ENCODE measurements at regions not wholly inside any gene's neighbourhood (a gene's known extent, or its start where the extent isn't known, plus 50 kb on each side); places are given as distances from the start of the nearest gene placed in this dataset.

DNA sequence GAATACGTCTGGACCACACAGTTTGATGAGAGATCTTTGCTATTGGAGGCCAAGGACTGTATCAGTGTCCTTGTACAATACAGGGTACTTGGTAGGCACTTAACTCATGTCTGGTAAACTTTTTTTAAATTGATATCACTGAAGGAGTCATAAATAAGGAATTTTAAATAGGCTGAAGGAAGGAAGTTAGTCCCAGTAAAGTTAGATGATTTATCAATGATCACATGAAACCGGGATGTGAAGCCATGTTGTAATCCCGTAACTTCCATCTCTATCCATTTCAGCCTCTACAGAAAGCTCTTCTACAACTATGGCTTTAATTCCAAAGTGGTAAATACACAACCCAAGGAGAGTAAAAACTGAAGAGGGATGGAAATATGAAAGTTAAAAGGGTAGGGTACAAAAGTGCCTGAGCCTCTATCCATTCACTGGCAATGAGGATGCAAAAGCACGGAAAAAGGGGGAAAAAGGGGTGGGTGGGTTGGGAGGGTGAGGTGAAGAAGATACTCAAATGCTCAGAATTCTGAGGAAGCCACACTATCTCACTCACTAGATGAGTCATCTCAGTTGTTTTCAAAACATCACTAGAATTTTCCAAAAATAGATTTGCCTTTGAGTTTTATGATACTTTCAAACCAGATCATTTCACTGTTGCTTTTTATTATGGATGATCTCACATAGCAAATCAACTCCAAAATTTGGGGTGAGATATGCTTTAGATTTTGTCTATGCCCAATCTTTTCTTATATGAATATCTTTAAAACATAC lies 1053.5 kb downstream of the NR2F1-AS1 start:
- TF ChIP-seq, protein P1, sequence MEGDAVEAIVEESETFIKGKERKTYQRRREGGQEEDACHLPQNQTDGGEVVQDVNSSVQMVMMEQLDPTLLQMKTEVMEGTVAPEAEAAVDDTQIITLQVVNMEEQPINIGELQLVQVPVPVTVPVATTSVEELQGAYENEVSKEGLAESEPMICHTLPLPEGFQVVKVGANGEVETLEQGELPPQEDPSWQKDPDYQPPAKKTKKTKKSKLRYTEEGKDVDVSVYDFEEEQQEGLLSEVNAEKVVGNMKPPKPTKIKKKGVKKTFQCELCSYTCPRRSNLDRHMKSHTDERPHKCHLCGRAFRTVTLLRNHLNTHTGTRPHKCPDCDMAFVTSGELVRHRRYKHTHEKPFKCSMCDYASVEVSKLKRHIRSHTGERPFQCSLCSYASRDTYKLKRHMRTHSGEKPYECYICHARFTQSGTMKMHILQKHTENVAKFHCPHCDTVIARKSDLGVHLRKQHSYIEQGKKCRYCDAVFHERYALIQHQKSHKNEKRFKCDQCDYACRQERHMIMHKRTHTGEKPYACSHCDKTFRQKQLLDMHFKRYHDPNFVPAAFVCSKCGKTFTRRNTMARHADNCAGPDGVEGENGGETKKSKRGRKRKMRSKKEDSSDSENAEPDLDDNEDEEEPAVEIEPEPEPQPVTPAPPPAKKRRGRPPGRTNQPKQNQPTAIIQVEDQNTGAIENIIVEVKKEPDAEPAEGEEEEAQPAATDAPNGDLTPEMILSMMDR (conservative IDR thresholded peaks at IDR 0.05): no peak
- TF ChIP-seq ZFX (IDR thresholded peaks at IDR 0.05): no peak
